Stimulated activated CD8-positive, alpha-beta memory T cell treated with anti-CD3 and anti-CD28 coated beads, Interleukin-4, amount 100 ng/mL, for 48 hours (primary cell): ENCODE measurements at regions not wholly inside any gene's neighbourhood (a gene's known extent, or its start where the extent isn't known, plus 50 kb on each side); places are given as distances from the start of the nearest gene placed in this dataset.
"Not testable (repeated sequence)": the region's sequence is repeated elsewhere in the genome, so short reads cannot be mapped to it uniquely, and the experiment has no call there.

ENCODE experiments used
- DNase-seq: peaks from one replicate; pipeline ENCODE4 v3.0.0-alpha.2; 2020

- no peak for DNase-seq
These were observed 501.6 kb upstream of the TNP1 start for GRCh38 chr2:217361483-217361880.

GRCh38 chr2:217360781-217361482, 501.1 kb upstream of the TNP1 start:
- DNase-seq = no peak

GRCh38 chr2:217360111-217360510, 500.2 kb upstream of the TNP1 start:
- no peak for DNase-seq

- DNase-seq = no peak
These were observed 498.2 kb upstream of the TNP1 start for GRCh38 chr2:217357886-217358620.

- no peak for DNase-seq
These were observed 496.9 kb upstream of the TNP1 start for GRCh38 chr2:217356781-217357180.

GRCh38 chr2:217356142-217356541, 496.3 kb upstream of the TNP1 start:
- DNase-seq = no peak

GRCh38 chr2:217353591-217353990, 493.7 kb upstream of the TNP1 start:
- no peak for DNase-seq

GRCh38 chr2:217351378-217351777, 491.5 kb upstream of the TNP1 start:
- no peak for DNase-seq

- DNase-seq = no peak
These were observed 489.4 kb upstream of the TNP1 start for GRCh38 chr2:217349251-217349650.

- DNase-seq = not testable (repeated sequence)
These were observed 487.8 kb upstream of the TNP1 start for GRCh38 chr2:217347630-217348029.

GRCh38 chr2:217346043-217346442, 486.2 kb upstream of the TNP1 start:
- DNase-seq = not testable (repeated sequence)

- no peak for DNase-seq
These were observed 481.0 kb upstream of the TNP1 start for GRCh38 chr2:217340899-217341298.

- DNase-seq = no peak
These were observed 480.3 kb upstream of the TNP1 start for GRCh38 chr2:217340176-217340575.

- no peak for DNase-seq
These were observed 479.9 kb upstream of the TNP1 start for GRCh38 chr2:217339753-217340152.

GRCh38 chr2:217338306-217338916, 478.5 kb upstream of the TNP1 start:
- no peak for DNase-seq

GRCh38 chr2:217337771-217338170, 477.9 kb upstream of the TNP1 start:
- no peak for DNase-seq

GRCh38 chr2:217336694-217337093, 476.8 kb upstream of the TNP1 start:
- no peak for DNase-seq

GRCh38 chr2:217335341-217335966, 475.6 kb upstream of the TNP1 start:
- no peak for DNase-seq

GRCh38 chr2:217334561-217334960, 474.7 kb upstream of the TNP1 start:
- no peak for DNase-seq

GRCh38 chr2:217332866-217333265, 473.0 kb upstream of the TNP1 start:
- no peak for DNase-seq

- no peak for DNase-seq
These were observed 472.5 kb upstream of the TNP1 start for GRCh38 chr2:217332417-217332791.

- no peak for DNase-seq
These were observed 471.9 kb upstream of the TNP1 start for GRCh38 chr2:217331523-217332416.

- DNase-seq = no peak
These were observed 470.8 kb upstream of the TNP1 start for GRCh38 chr2:217330647-217331046.
